H1 (cell line): ENCODE measurements at regions not wholly inside any gene's neighbourhood (a gene's known extent, or its start where the extent isn't known, plus 50 kb on each side); places are given as distances from the start of the nearest gene placed in this dataset.

Experiments
- TF ChIP-seq, protein P1 (sequence below): fragments of 300-600 bp; sonication (generic); IDR thresholded peaks from 2 replicates; pipeline ENCODE4 v1.7.1; 2012; ENCODE audit warnings: low read length, moderate library complexity, mild to moderate bottlenecking, inconsistent platforms; ENCODE audit not compliant: insufficient replicate concordance

GRCh38 chr10:130335336-130335735 lies 199.1 kb downstream of the GLRX3 start (continued):
- TF ChIP-seq, protein P1, sequence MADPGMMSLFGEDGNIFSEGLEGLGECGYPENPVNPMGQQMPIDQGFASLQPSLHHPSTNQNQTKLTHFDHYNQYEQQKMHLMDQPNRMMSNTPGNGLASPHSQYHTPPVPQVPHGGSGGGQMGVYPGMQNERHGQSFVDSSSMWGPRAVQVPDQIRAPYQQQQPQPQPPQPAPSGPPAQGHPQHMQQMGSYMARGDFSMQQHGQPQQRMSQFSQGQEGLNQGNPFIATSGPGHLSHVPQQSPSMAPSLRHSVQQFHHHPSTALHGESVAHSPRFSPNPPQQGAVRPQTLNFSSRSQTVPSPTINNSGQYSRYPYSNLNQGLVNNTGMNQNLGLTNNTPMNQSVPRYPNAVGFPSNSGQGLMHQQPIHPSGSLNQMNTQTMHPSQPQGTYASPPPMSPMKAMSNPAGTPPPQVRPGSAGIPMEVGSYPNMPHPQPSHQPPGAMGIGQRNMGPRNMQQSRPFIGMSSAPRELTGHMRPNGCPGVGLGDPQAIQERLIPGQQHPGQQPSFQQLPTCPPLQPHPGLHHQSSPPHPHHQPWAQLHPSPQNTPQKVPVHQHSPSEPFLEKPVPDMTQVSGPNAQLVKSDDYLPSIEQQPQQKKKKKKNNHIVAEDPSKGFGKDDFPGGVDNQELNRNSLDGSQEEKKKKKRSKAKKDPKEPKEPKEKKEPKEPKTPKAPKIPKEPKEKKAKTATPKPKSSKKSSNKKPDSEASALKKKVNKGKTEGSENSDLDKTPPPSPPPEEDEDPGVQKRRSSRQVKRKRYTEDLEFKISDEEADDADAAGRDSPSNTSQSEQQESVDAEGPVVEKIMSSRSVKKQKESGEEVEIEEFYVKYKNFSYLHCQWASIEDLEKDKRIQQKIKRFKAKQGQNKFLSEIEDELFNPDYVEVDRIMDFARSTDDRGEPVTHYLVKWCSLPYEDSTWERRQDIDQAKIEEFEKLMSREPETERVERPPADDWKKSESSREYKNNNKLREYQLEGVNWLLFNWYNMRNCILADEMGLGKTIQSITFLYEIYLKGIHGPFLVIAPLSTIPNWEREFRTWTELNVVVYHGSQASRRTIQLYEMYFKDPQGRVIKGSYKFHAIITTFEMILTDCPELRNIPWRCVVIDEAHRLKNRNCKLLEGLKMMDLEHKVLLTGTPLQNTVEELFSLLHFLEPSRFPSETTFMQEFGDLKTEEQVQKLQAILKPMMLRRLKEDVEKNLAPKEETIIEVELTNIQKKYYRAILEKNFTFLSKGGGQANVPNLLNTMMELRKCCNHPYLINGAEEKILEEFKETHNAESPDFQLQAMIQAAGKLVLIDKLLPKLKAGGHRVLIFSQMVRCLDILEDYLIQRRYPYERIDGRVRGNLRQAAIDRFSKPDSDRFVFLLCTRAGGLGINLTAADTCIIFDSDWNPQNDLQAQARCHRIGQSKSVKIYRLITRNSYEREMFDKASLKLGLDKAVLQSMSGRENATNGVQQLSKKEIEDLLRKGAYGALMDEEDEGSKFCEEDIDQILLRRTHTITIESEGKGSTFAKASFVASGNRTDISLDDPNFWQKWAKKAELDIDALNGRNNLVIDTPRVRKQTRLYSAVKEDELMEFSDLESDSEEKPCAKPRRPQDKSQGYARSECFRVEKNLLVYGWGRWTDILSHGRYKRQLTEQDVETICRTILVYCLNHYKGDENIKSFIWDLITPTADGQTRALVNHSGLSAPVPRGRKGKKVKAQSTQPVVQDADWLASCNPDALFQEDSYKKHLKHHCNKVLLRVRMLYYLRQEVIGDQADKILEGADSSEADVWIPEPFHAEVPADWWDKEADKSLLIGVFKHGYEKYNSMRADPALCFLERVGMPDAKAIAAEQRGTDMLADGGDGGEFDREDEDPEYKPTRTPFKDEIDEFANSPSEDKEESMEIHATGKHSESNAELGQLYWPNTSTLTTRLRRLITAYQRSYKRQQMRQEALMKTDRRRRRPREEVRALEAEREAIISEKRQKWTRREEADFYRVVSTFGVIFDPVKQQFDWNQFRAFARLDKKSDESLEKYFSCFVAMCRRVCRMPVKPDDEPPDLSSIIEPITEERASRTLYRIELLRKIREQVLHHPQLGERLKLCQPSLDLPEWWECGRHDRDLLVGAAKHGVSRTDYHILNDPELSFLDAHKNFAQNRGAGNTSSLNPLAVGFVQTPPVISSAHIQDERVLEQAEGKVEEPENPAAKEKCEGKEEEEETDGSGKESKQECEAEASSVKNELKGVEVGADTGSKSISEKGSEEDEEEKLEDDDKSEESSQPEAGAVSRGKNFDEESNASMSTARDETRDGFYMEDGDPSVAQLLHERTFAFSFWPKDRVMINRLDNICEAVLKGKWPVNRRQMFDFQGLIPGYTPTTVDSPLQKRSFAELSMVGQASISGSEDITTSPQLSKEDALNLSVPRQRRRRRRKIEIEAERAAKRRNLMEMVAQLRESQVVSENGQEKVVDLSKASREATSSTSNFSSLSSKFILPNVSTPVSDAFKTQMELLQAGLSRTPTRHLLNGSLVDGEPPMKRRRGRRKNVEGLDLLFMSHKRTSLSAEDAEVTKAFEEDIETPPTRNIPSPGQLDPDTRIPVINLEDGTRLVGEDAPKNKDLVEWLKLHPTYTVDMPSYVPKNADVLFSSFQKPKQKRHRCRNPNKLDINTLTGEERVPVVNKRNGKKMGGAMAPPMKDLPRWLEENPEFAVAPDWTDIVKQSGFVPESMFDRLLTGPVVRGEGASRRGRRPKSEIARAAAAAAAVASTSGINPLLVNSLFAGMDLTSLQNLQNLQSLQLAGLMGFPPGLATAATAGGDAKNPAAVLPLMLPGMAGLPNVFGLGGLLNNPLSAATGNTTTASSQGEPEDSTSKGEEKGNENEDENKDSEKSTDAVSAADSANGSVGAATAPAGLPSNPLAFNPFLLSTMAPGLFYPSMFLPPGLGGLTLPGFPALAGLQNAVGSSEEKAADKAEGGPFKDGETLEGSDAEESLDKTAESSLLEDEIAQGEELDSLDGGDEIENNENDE: no peak
- TF ChIP-seq, all 59 proteins: peak for 0
